Epithelial cell of proximal tubule (primary cell): ENCODE measurements at regions not wholly inside any gene's neighbourhood (a gene's known extent, or its start where the extent isn't known, plus 50 kb on each side); places are given as distances from the start of the nearest gene placed in this dataset.

Experiments used
- DNase-seq: peaks from one replicate; pipeline ENCODE4 v3.0.0-alpha.2; 2011; ENCODE audit warnings: low read depth
- H3K4me3 ChIP-seq: 2 replicates; pipeline ENCODE4 v1.5.1; 2011; ENCODE audit warnings: low read depth, mild to moderate bottlenecking, low read length
- CTCF ChIP-seq: conservative IDR thresholded peaks from 2 replicates; pipeline ENCODE4 v1.5.1; 2012; ENCODE audit warnings: low read depth, mild to moderate bottlenecking, low read length

GRCh38 chr12:19891936-19892591 is 452.8 kb downstream of the AEBP2 start:
- no peak for DNase-seq
- no peak for TF ChIP-seq CTCF
- H3K4me3 ChIP-seq, result no peak overlapping the region

- H3K4me3 ChIP-seq, result no peak overlapping the region
- peak; percentile 7 for DNase-seq
- TF ChIP-seq CTCF, result peak; percentile 54
These were observed 454.2 kb downstream of the AEBP2 start for GRCh38 chr12:19893514-19893913.

- no peak for TF ChIP-seq CTCF
- DNase-seq, result peak; percentile 6
- no peak overlapping the region for H3K4me3 ChIP-seq
These were observed 454.8 kb downstream of the AEBP2 start for GRCh38 chr12:19894050-19894449.

- H3K4me3 ChIP-seq, result no peak overlapping the region
These were observed 455.5 kb downstream of the AEBP2 start for GRCh38 chr12:19894803-19895202.

GRCh38 chr12:19895246-19896020 is 456.1 kb downstream of the AEBP2 start:
- TF ChIP-seq CTCF, result no peak
- no peak for DNase-seq
- H3K4me3 ChIP-seq, result no peak overlapping the region

More at GRCh38 chr12:19894803-19895202, 455.5 kb downstream of the AEBP2 start:
- DNase-seq, result peak; percentile 9
- TF ChIP-seq CTCF, result no peak

GRCh38 chr12:19896041-19896440 is 456.7 kb downstream of the AEBP2 start:
- no peak for DNase-seq
- H3K4me3 ChIP-seq, result no peak overlapping the region
- no peak for TF ChIP-seq CTCF
